ENCODE measurements at regions not wholly inside any gene's neighbourhood (a gene's known extent, or its start where the extent isn't known, plus 50 kb on each side); places are given as distances from the start of the nearest gene placed in this dataset.

DNA sequence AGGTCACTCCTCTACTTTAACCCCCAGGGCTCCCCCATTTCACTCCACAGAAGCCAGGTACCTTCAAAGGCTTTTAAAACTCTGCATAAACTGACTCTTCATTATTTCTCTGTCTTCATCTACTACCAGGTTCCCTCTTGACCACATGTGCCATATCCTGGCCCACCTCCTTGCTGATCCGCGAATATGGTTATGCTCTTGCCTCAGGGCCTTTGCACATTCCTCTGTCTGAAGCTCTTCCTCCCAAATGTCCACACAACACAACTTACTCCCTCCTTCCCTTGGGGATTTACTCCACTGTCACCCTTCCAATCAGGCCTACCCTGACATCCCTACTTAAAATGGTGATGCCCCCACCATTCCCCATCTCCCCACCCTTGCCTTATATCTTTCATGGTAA lies 134.6 kb upstream of the ANKRD55 start:
- no peaks in the 10 kb centered on the region for H3K4me1 ChIP-seq (ENCODE audit: control insufficient read depth, insufficient read depth, low read length)

DNA sequence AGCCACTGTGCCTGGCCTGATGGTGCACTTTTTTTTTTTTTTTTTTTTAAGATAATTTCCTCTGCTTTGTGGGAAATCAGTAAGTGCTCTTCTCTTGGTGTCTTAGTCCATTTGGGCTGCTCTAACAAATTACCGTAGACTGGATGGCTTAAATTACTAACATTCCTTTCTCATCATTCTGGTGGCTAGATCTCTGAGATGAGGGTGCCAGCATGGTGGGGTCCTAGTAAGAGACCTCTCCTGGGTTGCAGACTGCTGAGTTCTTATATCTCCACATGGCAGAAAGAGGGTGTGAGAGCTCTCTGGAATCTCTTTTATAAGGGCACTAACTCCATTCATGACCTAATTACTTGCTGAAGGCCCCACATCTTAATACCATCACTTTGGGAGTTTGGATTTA lies 133.9 kb upstream of the ANKRD55 start:
- no peaks in the 10 kb centered on the region for H3K27me3 ChIP-seq (ENCODE audit: control insufficient read depth, insufficient read depth, low read length)
- no peaks in the 10 kb centered on the region for H3K4me1 ChIP-seq (ENCODE audit: control insufficient read depth, insufficient read depth, low read length)
- no peak overlapping the region for H3K9ac ChIP-seq (ENCODE audit: low read length)
- no peak overlapping the region for H3K4me3 ChIP-seq (ENCODE audit: low read length)
- H3K9me3 ChIP-seq (ENCODE audit: control insufficient read depth, low read length), result no peaks in the 10 kb centered on the region
- no peaks in the 10 kb centered on the region for H3K36me3 ChIP-seq (ENCODE audit: control insufficient read depth, insufficient read depth, low read length)

More for the DNA sequence above, 134.6 kb upstream of the ANKRD55 start:
- H3K27me3 ChIP-seq (ENCODE audit: control insufficient read depth, insufficient read depth, low read length), result no peaks in the 10 kb centered on the region
- H3K9me3 ChIP-seq (ENCODE audit: control insufficient read depth, low read length), result no peaks in the 10 kb centered on the region
- H3K36me3 ChIP-seq (ENCODE audit: control insufficient read depth, insufficient read depth, low read length), result no peaks in the 10 kb centered on the region
- H3K4me3 ChIP-seq (ENCODE audit: low read length), result no peak overlapping the region
- H3K9ac ChIP-seq (ENCODE audit: low read length), result no peak overlapping the region

- no peak overlapping the region for H3K9ac ChIP-seq (ENCODE audit: low read length)
- no peak overlapping the region for H3K4me3 ChIP-seq (ENCODE audit: low read length)
- H3K27me3 ChIP-seq (ENCODE audit: control insufficient read depth, insufficient read depth, low read length), result no peaks in the 10 kb centered on the region
- H3K4me1 ChIP-seq (ENCODE audit: control insufficient read depth, insufficient read depth, low read length), result peaks cover 9% of the 10 kb centered on the region
- H3K9me3 ChIP-seq (ENCODE audit: control insufficient read depth, low read length), result no peaks in the 10 kb centered on the region
- H3K36me3 ChIP-seq (ENCODE audit: control insufficient read depth, insufficient read depth, low read length), result no peaks in the 10 kb centered on the region
Measured at GRCh38 chr5:56361398-56361797, 128.3 kb upstream of the ANKRD55 start.

DNA sequence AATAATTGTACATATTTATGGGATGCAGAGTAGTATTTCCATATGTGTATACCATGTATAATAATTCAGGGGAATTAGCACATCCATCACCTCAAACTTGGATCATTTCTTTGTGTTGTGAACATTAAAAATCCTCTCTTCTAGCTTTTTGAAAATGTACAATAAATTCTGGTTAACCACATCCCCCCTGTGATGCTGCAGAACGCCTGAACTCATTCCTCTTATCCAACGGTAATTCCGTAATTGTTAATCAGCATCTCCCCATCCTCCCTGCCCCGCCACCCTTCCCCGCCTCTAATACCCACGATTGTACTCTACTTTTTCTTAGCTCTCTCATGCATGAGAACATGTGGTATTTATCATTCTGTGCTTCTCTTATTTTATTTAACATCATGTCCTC lies 127.7 kb upstream of the ANKRD55 start:
- Histone ChIP-seq H3K9ac (ENCODE audit: low read length) (no peak overlapping the region), H3K27me3 (ENCODE audit: control insufficient read depth, insufficient read depth, low read length) (no peaks in the 10 kb centered on the region), H3K4me1 (ENCODE audit: control insufficient read depth, insufficient read depth, low read length) (peaks cover 9% of the 10 kb centered on the region), H3K36me3 (ENCODE audit: control insufficient read depth, insufficient read depth, low read length) (no peaks in the 10 kb centered on the region), H3K4me3 (ENCODE audit: low read length) (no peak overlapping the region), H3K9me3 (ENCODE audit: control insufficient read depth, low read length) (no peaks in the 10 kb centered on the region)

DNA sequence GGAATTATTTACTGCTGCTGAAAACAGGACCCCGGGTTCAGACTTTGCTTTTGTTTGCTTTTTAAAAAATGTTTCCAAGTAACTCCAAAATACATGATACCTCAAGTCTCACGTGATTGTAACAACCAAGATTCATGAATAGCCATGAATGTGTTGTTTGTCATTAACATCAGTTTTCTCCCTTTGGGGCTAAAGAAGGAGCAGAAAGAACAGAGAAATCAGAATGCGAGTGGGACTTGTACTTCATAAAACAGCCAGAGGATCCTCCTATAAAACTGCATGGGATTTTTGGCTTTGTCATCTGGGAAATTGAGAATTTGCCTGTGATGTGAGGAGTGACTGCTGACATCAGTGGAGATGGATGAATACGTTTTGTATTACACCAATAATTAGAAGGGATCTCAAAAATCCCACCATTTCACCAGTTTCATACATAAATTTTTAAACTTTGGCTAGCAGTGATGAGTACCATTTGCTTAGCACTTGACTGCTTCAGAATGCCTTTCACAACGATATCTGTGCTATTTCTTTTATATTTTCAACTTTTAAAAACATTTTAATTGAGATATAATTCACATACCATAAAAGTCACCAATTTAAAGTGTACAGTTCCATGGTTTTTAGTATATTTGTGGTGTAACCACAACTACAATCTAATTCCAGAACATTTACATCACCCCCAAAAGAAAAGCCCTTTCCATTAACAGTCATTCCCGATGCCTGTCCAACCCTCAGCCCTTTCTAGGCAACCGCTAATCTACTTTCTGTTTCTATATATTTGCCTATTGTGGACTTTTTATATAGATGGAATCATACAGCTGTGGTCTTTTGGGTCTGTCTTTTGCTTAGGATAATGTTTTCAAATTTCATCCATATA lies 126.9 kb upstream of the ANKRD55 start:
- no peaks in the 10 kb centered on the region for H3K27me3 ChIP-seq (ENCODE audit: control insufficient read depth, insufficient read depth, low read length)
- H3K9me3 ChIP-seq (ENCODE audit: control insufficient read depth, low read length), result no peaks in the 10 kb centered on the region
- peaks cover 9% of the 10 kb centered on the region for H3K4me1 ChIP-seq (ENCODE audit: control insufficient read depth, insufficient read depth, low read length)
- H3K4me3 ChIP-seq (ENCODE audit: low read length), result no peak overlapping the region
- no peak overlapping the region for H3K9ac ChIP-seq (ENCODE audit: low read length)
- no peaks in the 10 kb centered on the region for H3K36me3 ChIP-seq (ENCODE audit: control insufficient read depth, insufficient read depth, low read length)

- Histone ChIP-seq H3K27me3 (ENCODE audit: control insufficient read depth, insufficient read depth, low read length) (no peaks in the 10 kb centered on the region), H3K36me3 (ENCODE audit: control insufficient read depth, insufficient read depth, low read length) (no peaks in the 10 kb centered on the region), H3K9ac (ENCODE audit: low read length) (no peak overlapping the region), H3K4me3 (ENCODE audit: low read length) (no peak overlapping the region), H3K4me1 (ENCODE audit: control insufficient read depth, insufficient read depth, low read length) (peaks cover 9% of the 10 kb centered on the region), H3K9me3 (ENCODE audit: control insufficient read depth, low read length) (no peaks in the 10 kb centered on the region)
Measured at GRCh38 chr5:56358703-56359681, 125.9 kb upstream of the ANKRD55 start.

DNA sequence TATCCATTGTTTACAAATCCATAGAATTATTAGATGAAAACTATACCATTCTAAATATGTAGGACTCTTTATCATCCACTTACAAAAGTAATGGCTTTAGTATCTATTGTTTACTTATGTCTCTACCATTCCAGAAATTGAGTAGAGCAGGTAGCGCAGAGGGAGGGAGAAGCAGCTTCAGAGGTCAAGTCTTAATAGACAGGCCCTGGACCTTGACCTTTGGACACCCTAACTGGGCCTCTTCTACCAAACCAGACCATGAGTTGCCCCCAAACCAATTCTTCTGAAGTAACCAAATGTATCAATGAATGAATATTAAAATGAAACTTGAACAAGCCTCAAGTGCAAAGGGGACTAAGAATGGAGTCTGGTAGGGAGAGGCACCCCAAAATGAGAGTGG lies 124.9 kb upstream of the ANKRD55 start:
- Histone ChIP-seq H3K9me3 (ENCODE audit: control insufficient read depth, low read length) (no peaks in the 10 kb centered on the region), H3K4me1 (ENCODE audit: control insufficient read depth, insufficient read depth, low read length) (peaks cover 9% of the 10 kb centered on the region), H3K27me3 (ENCODE audit: control insufficient read depth, insufficient read depth, low read length) (no peaks in the 10 kb centered on the region), H3K9ac (ENCODE audit: low read length) (no peak overlapping the region), H3K36me3 (ENCODE audit: control insufficient read depth, insufficient read depth, low read length) (no peaks in the 10 kb centered on the region), H3K4me3 (ENCODE audit: low read length) (no peak overlapping the region)

GRCh38 chr5:56357426-56357825 lies 124.3 kb upstream of the ANKRD55 start:
- Histone ChIP-seq H3K9ac (ENCODE audit: low read length) (no peak overlapping the region), H3K36me3 (ENCODE audit: control insufficient read depth, insufficient read depth, low read length) (no peaks in the 10 kb centered on the region), H3K9me3 (ENCODE audit: control insufficient read depth, low read length) (no peaks in the 10 kb centered on the region), H3K4me3 (ENCODE audit: low read length) (no peak overlapping the region), H3K27me3 (ENCODE audit: control insufficient read depth, insufficient read depth, low read length) (no peaks in the 10 kb centered on the region), H3K4me1 (ENCODE audit: control insufficient read depth, insufficient read depth, low read length) (peaks cover 9% of the 10 kb centered on the region)

- Histone ChIP-seq H3K9me3 (ENCODE audit: control insufficient read depth, low read length) (no peaks in the 10 kb centered on the region), H3K4me3 (ENCODE audit: low read length) (no peak overlapping the region), H3K27me3 (ENCODE audit: control insufficient read depth, insufficient read depth, low read length) (no peaks in the 10 kb centered on the region), H3K9ac (ENCODE audit: low read length) (no peak overlapping the region), H3K36me3 (ENCODE audit: control insufficient read depth, insufficient read depth, low read length) (no peaks in the 10 kb centered on the region), H3K4me1 (ENCODE audit: control insufficient read depth, insufficient read depth, low read length) (peaks cover 9% of the 10 kb centered on the region)
Measured at GRCh38 chr5:56356836-56357160, 123.7 kb upstream of the ANKRD55 start.

GRCh38 chr5:56356121-56356835 lies 123.1 kb upstream of the ANKRD55 start:
- Histone ChIP-seq H3K36me3 (ENCODE audit: control insufficient read depth, insufficient read depth, low read length) (no peaks in the 10 kb centered on the region), H3K9me3 (ENCODE audit: control insufficient read depth, low read length) (no peaks in the 10 kb centered on the region), H3K4me3 (ENCODE audit: low read length) (no peak overlapping the region), H3K27me3 (ENCODE audit: control insufficient read depth, insufficient read depth, low read length) (no peaks in the 10 kb centered on the region), H3K4me1 (ENCODE audit: control insufficient read depth, insufficient read depth, low read length) (peaks cover 9% of the 10 kb centered on the region), H3K9ac (ENCODE audit: low read length) (no peak overlapping the region)

DNA sequence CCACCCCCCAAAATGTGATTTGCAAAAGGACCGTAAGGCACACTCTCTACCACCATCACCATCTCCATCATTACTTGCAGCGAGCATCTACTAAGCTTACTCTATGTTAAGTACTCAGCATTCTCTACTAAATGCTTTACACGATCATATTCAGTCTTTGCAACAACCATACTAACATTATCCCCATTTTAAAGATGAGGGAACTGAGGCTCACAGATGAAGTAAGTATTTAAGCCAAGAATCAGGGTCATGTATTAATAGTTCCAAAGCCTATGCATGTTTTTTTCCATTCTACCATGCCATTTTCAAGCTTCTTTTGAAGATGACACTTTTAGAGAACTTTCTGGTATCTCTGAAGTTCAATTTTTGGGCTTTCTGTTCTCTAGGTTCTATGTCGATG lies 121.7 kb upstream of the ANKRD55 start:
- H3K36me3 ChIP-seq (ENCODE audit: control insufficient read depth, insufficient read depth, low read length), result no peaks in the 10 kb centered on the region
- no peak overlapping the region for H3K9ac ChIP-seq (ENCODE audit: low read length)
- H3K27me3 ChIP-seq (ENCODE audit: control insufficient read depth, insufficient read depth, low read length), result no peaks in the 10 kb centered on the region
- H3K4me1 ChIP-seq (ENCODE audit: control insufficient read depth, insufficient read depth, low read length), result peaks cover 9% of the 10 kb centered on the region
- H3K9me3 ChIP-seq (ENCODE audit: control insufficient read depth, low read length), result no peaks in the 10 kb centered on the region
- H3K4me3 ChIP-seq (ENCODE audit: low read length), result no peak overlapping the region

Measured in mucosa of stomach (tissue), 1 donor.